GM12892 (cell line): ENCODE measurements at regions not wholly inside any gene's neighbourhood (a gene's known extent, or its start where the extent isn't known, plus 50 kb on each side); places are given as distances from the start of the nearest gene placed in this dataset.

Experiments
- POLR2A ChIP-seq: IDR thresholded peaks from 2 replicates; pipeline ENCODE4 v1.6.1; 2011; ENCODE audit warnings: low read depth, low read length, control low read depth
- POLR2AphosphoS5 ChIP-seq: IDR thresholded peaks from 2 replicates; pipeline ENCODE4 v1.6.1; 2011; ENCODE audit warnings: low read depth, low read length, control low read depth
- TAF1 ChIP-seq: IDR thresholded peaks from 2 replicates; pipeline ENCODE4 v1.6.1; 2011; ENCODE audit warnings: low read depth, mild to moderate bottlenecking, control low read depth, low read length, borderline replicate concordance

DNA sequence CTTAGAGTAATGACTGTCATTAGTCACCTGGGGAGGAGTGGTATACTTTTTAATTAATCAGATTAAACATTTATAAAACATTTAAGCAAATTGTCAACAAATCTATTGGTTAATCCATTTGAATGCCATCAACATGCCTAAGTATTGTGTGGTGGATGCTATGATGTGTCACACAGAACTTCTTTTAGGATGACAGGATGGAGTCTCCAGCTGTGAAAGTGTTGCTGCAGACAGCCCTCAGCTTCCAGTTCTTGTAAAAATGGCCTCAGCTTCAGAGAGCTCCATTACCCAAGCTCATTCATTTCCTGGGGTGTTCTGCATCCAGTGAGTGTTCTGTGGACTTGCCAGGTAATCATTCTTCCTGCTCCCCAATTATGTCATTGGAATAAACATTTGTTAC lies 74.3 kb upstream of the CLNK start:
- TF ChIP-seq POLR2AphosphoS5, result no peak
- TF ChIP-seq POLR2A, result no peak
- TF ChIP-seq TAF1, result no peak
